Heart left ventricle (tissue), 16 donors: ENCODE measurements at regions not wholly inside any gene's neighbourhood (a gene's known extent, or its start where the extent isn't known, plus 50 kb on each side); places are given as distances from the start of the nearest gene placed in this dataset.

ENCODE experiments used
- ATAC-seq, 4 donors: fragments of 200-7000 bp; cut with Tn5 transposase; one replicate each; pipeline ENCODE4 v1.9.1; 2020 to 2022; ENCODE audit warnings: moderate library complexity in 4 of 4, mild to moderate bottlenecking in 3 of 4, moderate number of reproducible peaks in 1 of 4
- DNase-seq, 5 donors: peaks; one replicate each; pipeline ENCODE4 v3.0.0-alpha.2; 2020
- H3K27ac ChIP-seq, 12 donors: fragments of 200-600 bp; sonication (generic) in 4 of 12; one replicate each; pipeline versions ENCODE4 v1.5.0 to v1.8.0; 2016 to 2022; ENCODE audit warnings: mild to moderate bottlenecking in 2 of 12
- H3K27me3 ChIP-seq, 9 donors: fragments of 200-600 bp; sonication (generic) in 2 of 9; one replicate each; pipeline versions ENCODE4 v1.5.1 to v1.8.0; 2016 to 2022; ENCODE audit warnings: mild to moderate bottlenecking in 3 of 9
- H3K36me3 ChIP-seq, 9 donors: fragments of 200-600 bp; sonication (generic) in 2 of 9; one replicate each; pipeline versions ENCODE4 v1.5.0 to v1.8.0; 2018 to 2022; ENCODE audit warnings: mild to moderate bottlenecking in 2 of 9
- H3K4me1 ChIP-seq, 12 donors: fragments of 200-600 bp; sonication (generic) in 4 of 12; one replicate each; pipeline versions ENCODE4 v1.5.0 to v1.8.0; 2016 to 2022; ENCODE audit warnings: mild to moderate bottlenecking in 3 of 12
- H3K4me3 ChIP-seq, 12 donors: fragments of 200-600 bp; sonication (generic) in 4 of 12; one replicate each; pipeline versions ENCODE4 v1.5.0 to v1.8.0; 2017 to 2022; ENCODE audit warnings: mild to moderate bottlenecking in 9 of 12, moderate library complexity in 4 of 12
- H3K9me3 ChIP-seq, 12 donors: fragments of 200-600 bp; sonication (generic) in 4 of 12; one replicate each; pipeline versions ENCODE4 v1.5.0 to v1.8.0; 2016 to 2022; ENCODE audit warnings: mild to moderate bottlenecking in 1 of 12
- POLR2A ChIP-seq, 2 donors: fragments of 450-650 bp; IDR thresholded peaks; one replicate each; pipeline ENCODE4 v1.6.1; 2017; ENCODE audit warnings: antibody characterized with exemption in 2 of 2, mild to moderate bottlenecking in 2 of 2, moderate library complexity in 2 of 2
- WGBS, 4 donors: extraction: QIAGEN DNeasy Blood & Tissue Kit in 2 of 4; methylation state at CpG; one replicate each; pipeline versions ENCODE4 v1.1.5 to v1.1.7; 2013 to 2018; 5-methylcytosine and 5-hydroxymethylcytosine counted together
- intact Hi-C, 10 donors: fragments of 100-400 bp; cut with DNase I; formaldehyde crosslinking; loops; one replicate each; pipeline versions ENCODE4 v1.11.1 to v1.14.2; 2022
- TF ChIP-seq, protein P1 (sequence below), 12 donors: fragments of 200-600 bp; sonication (generic) in 4 of 12; IDR thresholded peaks; one replicate each; pipeline versions ENCODE4 v1.5.0 to v1.8.0; 2018 to 2022; ENCODE audit warnings: antibody characterized with exemption in 12 of 12, mild to moderate bottlenecking in 5 of 12
- donor health status: ischemic (EF 13 %, LVEDD 7.1; RV severe dilation, severe dysfunction).
- donor health status: healthy with polysubstance abuse.
- donor health status: DM: no; HTN: yes; CAD: no.
- donor health status: DM: no; HTN: no; CAD: no.
- donor health status: ischemic (EF 25% LVEDD 6.9; RV normal size, moderate dysfunction).
- donor health status: ischemic (EF 25% LVEDD 5.7; RV mildly dilated, moderate dysfunction).
- donor health status: healthy.
- donor health status: DM: yes; HTN: yes; CAD: no.
- donor health status: ischemic (EF 35%, LVEDD 5.7; RV mildly dilated, moderate dysfunction).
- donor health status: nonischemic (EF 11% LVEDD 7.7; RV severe dilation, severe dysfunction).
- donor health status: DM: yes; HTN: yes; CAD: no.
- donor health status: PGD.
- donor health status: ischemic (EF 29% LVEDD 5.4; RV normal size, mild dysfunction).
- donor health status: nonischemic (EF 23%, LVEDD 6.1; RV moderate dilation, normal function).

- intact Hi-C loops, result loop anchor here in 1 of 10 donors (10.0 kb wide), 1 partner anchor 568 kb away; no protein-coding TSS in a partner anchor
- H3K27me3 ChIP-seq, result peaks cover 0 to 26% (median 5%) of the 10 kb centered on the region in 9 donors
- no peak overlapping the region for H3K27ac ChIP-seq
- H3K4me1 ChIP-seq, result no peaks in the 10 kb centered on the region
- H3K36me3 ChIP-seq, result no peaks in the 10 kb centered on the region
- no peak for TF ChIP-seq POLR2A (IDR thresholded peaks at IDR 0.05)
- TF ChIP-seq, protein P1, sequence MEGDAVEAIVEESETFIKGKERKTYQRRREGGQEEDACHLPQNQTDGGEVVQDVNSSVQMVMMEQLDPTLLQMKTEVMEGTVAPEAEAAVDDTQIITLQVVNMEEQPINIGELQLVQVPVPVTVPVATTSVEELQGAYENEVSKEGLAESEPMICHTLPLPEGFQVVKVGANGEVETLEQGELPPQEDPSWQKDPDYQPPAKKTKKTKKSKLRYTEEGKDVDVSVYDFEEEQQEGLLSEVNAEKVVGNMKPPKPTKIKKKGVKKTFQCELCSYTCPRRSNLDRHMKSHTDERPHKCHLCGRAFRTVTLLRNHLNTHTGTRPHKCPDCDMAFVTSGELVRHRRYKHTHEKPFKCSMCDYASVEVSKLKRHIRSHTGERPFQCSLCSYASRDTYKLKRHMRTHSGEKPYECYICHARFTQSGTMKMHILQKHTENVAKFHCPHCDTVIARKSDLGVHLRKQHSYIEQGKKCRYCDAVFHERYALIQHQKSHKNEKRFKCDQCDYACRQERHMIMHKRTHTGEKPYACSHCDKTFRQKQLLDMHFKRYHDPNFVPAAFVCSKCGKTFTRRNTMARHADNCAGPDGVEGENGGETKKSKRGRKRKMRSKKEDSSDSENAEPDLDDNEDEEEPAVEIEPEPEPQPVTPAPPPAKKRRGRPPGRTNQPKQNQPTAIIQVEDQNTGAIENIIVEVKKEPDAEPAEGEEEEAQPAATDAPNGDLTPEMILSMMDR (IDR thresholded peaks at IDR 0.05), result no peak
- ATAC-seq, result no peak
- peaks cover 0 to 3% (median 0%) of the 10 kb centered on the region in 12 donors for H3K9me3 ChIP-seq
- H3K4me3 ChIP-seq, result no peak overlapping the region
- 90 to 95% (median 93%) methylated on average over 5 of the region's 5 CpGs for WGBS, 4 donors
- DNase-seq, result no peak
These were observed 72.2 kb upstream of the GJB5 start for GRCh38 chr1:34682452-34683223.

- TF ChIP-seq POLR2A (IDR thresholded peaks at IDR 0.05), result no peak
- TF ChIP-seq, protein P1 (IDR thresholded peaks at IDR 0.05), result no peak
- no peak for ATAC-seq
- H3K4me3 ChIP-seq, result no peak overlapping the region
- 57 to 72% (median 64%) methylated on average over 3 of the region's 3 CpGs for WGBS, 4 donors
- H3K27me3 ChIP-seq, result peaks cover 0 to 33% (median 9%) of the 10 kb centered on the region in 9 donors
- H3K4me1 ChIP-seq, result no peaks in the 10 kb centered on the region
- no peaks in the 10 kb centered on the region for H3K36me3 ChIP-seq
- H3K27ac ChIP-seq, result no peak overlapping the region
- DNase-seq, result no peak
- intact Hi-C loops, result loop anchor here in 1 of 10 donors (10.0 kb wide), 1 partner anchor 569 kb away; no protein-coding TSS in a partner anchor
- H3K9me3 ChIP-seq, result peaks cover 0 to 3% (median 0%) of the 10 kb centered on the region in 12 donors
These were observed 71.2 kb upstream of the GJB5 start for GRCh38 chr1:34683616-34684015.

DNA sequence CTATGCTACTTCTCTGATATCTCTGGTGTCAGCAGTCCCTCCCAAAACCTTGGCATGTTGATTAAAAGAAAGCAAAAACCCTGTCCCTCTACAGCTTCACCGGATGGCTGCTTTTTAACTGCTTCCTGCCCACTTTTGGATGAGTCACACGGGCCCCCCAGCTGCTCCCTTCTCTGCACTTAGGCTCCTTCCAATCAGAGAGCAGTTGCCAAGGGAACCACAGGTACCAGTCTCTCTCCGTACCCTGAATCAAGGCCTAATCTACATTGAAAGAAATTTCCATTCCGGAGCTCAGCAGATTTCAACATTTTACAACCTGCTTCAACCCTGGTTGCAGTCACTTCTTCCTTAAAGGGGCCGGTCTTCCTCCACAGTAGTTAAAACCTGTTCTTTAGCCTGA is 70.6 kb upstream of the GJB5 start:
- no peaks in the 10 kb centered on the region for H3K36me3 ChIP-seq
- H3K27me3 ChIP-seq, result peaks cover 0 to 40% (median 11%) of the 10 kb centered on the region in 9 donors
- DNase-seq, result no peak
- no peaks in the 10 kb centered on the region for H3K4me1 ChIP-seq
- no peak for TF ChIP-seq POLR2A (IDR thresholded peaks at IDR 0.05)
- TF ChIP-seq, protein P1 (IDR thresholded peaks at IDR 0.05), result no peak
- ATAC-seq, result no peak
- no peak overlapping the region for H3K27ac ChIP-seq
- no peak overlapping the region for H3K4me3 ChIP-seq
- 16 to 25% (median 21%) methylated on average over 5 of the region's 5 CpGs for WGBS, 4 donors
- peaks cover 0 to 3% (median 0%) of the 10 kb centered on the region in 12 donors for H3K9me3 ChIP-seq
- intact Hi-C loops, result loop anchor here in 1 of 10 donors (10.0 kb wide), 1 partner anchor 569 kb away; no protein-coding TSS in a partner anchor

- WGBS, 4 donors, result 61 to 72% (median 64%) methylated on average over 2 of the region's 2 CpGs
- DNase-seq (no peak), ATAC-seq (no peak)
- no peaks in the 10 kb centered on the region for H3K36me3 ChIP-seq
- H3K27ac ChIP-seq, result no peak overlapping the region
- H3K4me3 ChIP-seq, result no peak overlapping the region
- no peaks in the 10 kb centered on the region for H3K4me1 ChIP-seq
- intact Hi-C loops, result loop anchor here in 1 of 10 donors (10.0 kb wide), 1 partner anchor 570 kb away; no protein-coding TSS in a partner anchor
- peaks cover 0 to 3% (median 0%) of the 10 kb centered on the region in 12 donors for H3K9me3 ChIP-seq
- peaks cover 0 to 48% (median 17%) of the 10 kb centered on the region in 9 donors for H3K27me3 ChIP-seq
- TF ChIP-seq, protein P1 (IDR thresholded peaks at IDR 0.05), result no peak
- TF ChIP-seq POLR2A (IDR thresholded peaks at IDR 0.05), result no peak
These were observed 69.6 kb upstream of the GJB5 start for GRCh38 chr1:34685225-34685624.
